ENCODE measurements at regions not wholly inside any gene's neighbourhood (a gene's known extent, or its start where the extent isn't known, plus 50 kb on each side); places are given as distances from the start of the nearest gene placed in this dataset.

DNA sequence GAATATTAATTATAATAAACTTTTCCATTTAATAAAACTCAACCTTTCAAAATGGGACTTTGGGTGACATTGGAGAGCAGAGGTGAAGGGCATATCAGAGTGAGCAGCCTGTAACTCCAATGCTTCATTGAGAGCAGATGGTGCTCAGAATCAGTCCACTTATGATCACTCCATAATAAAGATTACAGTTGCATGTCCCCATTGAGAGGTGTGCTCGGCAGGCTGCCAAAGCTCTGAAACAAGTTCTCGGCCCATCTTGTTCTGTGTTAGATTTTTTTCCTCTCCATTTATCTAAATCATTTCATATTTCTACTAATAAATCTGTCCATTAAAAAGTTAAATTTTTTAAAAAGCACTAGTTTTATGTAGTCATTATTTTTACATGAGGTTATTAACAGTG, 1786.4 kb upstream of the WWC1 start:
- Histone ChIP-seq H3K27me3 (replicated peaks in 1 of 2; ENCODE audit: control insufficient read depth in 2 of 2, insufficient read depth in 2 of 2, low read length in 1 of 2) (no peaks in the 10 kb centered on the region), H3K9ac (ENCODE audit: control insufficient read depth, insufficient read depth, low read length) (no peak overlapping the region), H3K4me1 (ENCODE audit: control insufficient read depth, insufficient read depth, low read length) (no peaks in the 10 kb centered on the region), H3K9me3 (replicated peaks; ENCODE audit: control insufficient read depth, insufficient read depth, low read length) (no peaks in the 10 kb centered on the region), H3K79me2 (ENCODE audit: control insufficient read depth, insufficient read depth, low read length) (no peaks in the 10 kb centered on the region), H3K36me3 (ENCODE audit: control insufficient read depth in 2 of 2, insufficient read depth in 2 of 2, low read length in 1 of 2) (no peaks in the 10 kb centered on the region), H3K27ac (ENCODE audit: control insufficient read depth, insufficient read depth) (no peak overlapping the region), H3K4me2 (ENCODE audit: control insufficient read depth, insufficient read depth) (no peak overlapping the region), H2AFZ (ENCODE audit: control insufficient read depth, low read depth, low read length) (no peak overlapping the region), H4K20me1 (ENCODE audit: control insufficient read depth, insufficient read depth) (no peaks in the 10 kb centered on the region), H3K4me3 (no peak overlapping the region)
- intact Hi-C loops (cut with micrococcal nuclease; ENCODE audit: unreplicated experiment) (no loop called here), in situ Hi-C loops (cut with MboI) (no loop called here)
- BruUV-seq (replicated peaks): no TSS peak
- no peak for ATAC-seq
- no peak for TF ChIP-seq ZNF217 (IDR thresholded peaks at IDR 0.05)
- TF ChIP-seq, protein P1, sequence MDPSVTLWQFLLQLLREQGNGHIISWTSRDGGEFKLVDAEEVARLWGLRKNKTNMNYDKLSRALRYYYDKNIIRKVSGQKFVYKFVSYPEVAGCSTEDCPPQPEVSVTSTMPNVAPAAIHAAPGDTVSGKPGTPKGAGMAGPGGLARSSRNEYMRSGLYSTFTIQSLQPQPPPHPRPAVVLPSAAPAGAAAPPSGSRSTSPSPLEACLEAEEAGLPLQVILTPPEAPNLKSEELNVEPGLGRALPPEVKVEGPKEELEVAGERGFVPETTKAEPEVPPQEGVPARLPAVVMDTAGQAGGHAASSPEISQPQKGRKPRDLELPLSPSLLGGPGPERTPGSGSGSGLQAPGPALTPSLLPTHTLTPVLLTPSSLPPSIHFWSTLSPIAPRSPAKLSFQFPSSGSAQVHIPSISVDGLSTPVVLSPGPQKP (IDR thresholded peaks at IDR 0.05; ENCODE audit: low read depth, low read length): no peak
- no peak for TF ChIP-seq KLF5 (IDR thresholded peaks at IDR 0.05; ENCODE audit: partially characterized antibody)
- no peak for TF ChIP-seq KDM1A (IDR thresholded peaks at IDR 0.05; ENCODE audit: borderline replicate concordance)
- no peak for TF ChIP-seq IRF4 (IDR thresholded peaks at IDR 0.05; ENCODE audit: low read depth, low read length)
- no peak for TF ChIP-seq RB1 (IDR thresholded peaks at IDR 0.05; ENCODE audit: borderline replicate concordance)
- no peak for TF ChIP-seq SMC3 (IDR thresholded peaks at IDR 0.05; ENCODE audit: borderline replicate concordance, low read length)
- TF ChIP-seq SUPT20H (IDR thresholded peaks at IDR 0.05; ENCODE audit: borderline replicate concordance, control insufficient read depth, low read depth, low read length): no peak
- no peak for TF ChIP-seq ZNF622 (IDR thresholded peaks at IDR 0.05)
- TF ChIP-seq NRF1 (conservative IDR thresholded peaks at IDR 0.05; ENCODE audit: low read depth, low read length): no peak
- no peak for TF ChIP-seq ATF7 (IDR thresholded peaks at IDR 0.05; ENCODE audit: low read depth)
- TF ChIP-seq TCF3 (IDR thresholded peaks at IDR 0.05; ENCODE audit: borderline replicate concordance, insufficient read depth, low read depth, low read length): no peak
- no peak for TF ChIP-seq CHD4 (IDR thresholded peaks at IDR 0.05)
- no peak for TF ChIP-seq CREM (IDR thresholded peaks at IDR 0.05; ENCODE audit: low read depth)
- TF ChIP-seq TCF7 (IDR thresholded peaks at IDR 0.05; ENCODE audit: borderline replicate concordance): no peak
- TF ChIP-seq MXI1 (IDR thresholded peaks at IDR 0.05; ENCODE audit: low read depth, low read length): no peak
- TF ChIP-seq TARDBP (IDR thresholded peaks at IDR 0.05; ENCODE audit: borderline replicate concordance): no peak
- TF ChIP-seq RUNX3 (IDR thresholded peaks at IDR 0.05; ENCODE audit: low read length): no peak
- CTCF ChIA-PET: no interaction called here
- RAD21 ChIA-PET (ENCODE audit: unreplicated experiment): no interaction called here
- SMC1A ChIA-PET (ENCODE audit: uncharacterized antibody, unreplicated experiment): no interaction called here
- no peak for DNase-seq (ENCODE audit: low read depth, low spot score)
- POLR2A ChIA-PET: no interaction called here
- no peak for FAIRE-seq
- WGBS (ENCODE audit: insufficient coverage, insufficient replicate concordance, low lambda C conversion rate, missing lambda C conversion rate): 23% methylated on average over 2 of the region's 2 CpGs

Measured in GM12878 (cell line).